HG02571 (cell line): ENCODE measurements at regions not wholly inside any gene's neighbourhood (a gene's known extent, or its start where the extent isn't known, plus 50 kb on each side); places are given as distances from the start of the nearest gene placed in this dataset.

ENCODE experiments used
- ATAC-seq: cut with Tn5 transposase; IDR thresholded peaks from one replicate; pipeline ENCODE4 v1.9.1; 2021; ENCODE audit warnings: mild to moderate bottlenecking, moderate library complexity; ENCODE audit not compliant: unreplicated experiment

DNA sequence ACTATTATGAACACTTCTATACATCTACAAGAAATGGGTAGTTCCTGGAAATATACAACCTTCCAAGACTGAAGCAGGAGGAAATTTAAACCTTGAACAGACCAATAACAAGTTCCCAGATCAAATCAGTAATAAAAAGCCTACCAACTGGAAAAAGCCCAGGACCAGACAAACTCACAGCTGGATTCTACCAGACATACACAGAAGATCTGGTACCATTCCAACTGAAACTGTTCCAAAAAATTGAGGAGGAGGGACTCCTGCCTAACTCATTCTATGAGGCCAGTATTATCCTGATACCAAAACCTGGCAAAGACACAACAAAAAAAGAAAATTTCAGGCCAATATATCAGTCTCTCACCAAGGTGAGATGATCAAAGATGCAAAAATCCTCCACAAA, 189.4 kb downstream of the RPS29 start:
- no peak for ATAC-seq

DNA sequence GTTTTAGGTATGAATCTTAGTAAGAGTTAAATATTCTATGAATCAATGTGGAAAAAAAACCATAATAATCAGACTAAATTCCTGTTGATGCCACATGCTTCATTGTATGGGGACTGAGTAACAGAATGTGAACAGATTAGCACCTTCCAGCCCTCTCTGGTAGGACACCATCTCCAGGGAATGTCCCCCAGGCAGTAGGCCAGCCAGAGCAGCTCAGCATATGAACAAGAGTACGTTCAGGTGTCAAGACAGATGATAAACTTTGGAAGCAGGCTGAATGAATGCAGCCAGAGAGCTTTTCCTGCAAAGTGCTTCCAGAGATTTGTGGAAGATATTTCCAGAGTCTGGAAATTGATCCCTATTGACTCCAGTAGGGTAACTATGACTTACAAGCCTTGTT, 204.4 kb downstream of the RPS29 start:
- ATAC-seq: no peak

DNA sequence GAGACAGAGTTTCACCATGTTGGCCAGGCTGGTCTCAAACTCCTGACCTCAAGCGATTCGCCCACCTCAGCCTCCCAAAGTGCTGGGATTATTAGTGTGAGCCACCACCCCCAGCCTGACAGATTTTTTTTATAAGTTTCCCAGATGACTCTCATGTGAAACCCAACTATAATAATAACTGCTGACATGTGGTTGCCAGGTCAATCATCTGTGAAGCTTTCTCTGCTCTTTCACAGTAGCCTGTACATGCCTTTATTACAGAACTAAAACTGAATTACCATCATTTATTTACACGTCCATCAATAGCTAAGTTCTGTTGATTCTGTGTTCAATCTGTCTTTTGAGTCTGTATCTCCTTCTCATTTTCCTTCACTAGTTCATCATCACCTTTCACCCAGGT, 218.5 kb downstream of the RPS29 start:
- ATAC-seq: no peak

DNA sequence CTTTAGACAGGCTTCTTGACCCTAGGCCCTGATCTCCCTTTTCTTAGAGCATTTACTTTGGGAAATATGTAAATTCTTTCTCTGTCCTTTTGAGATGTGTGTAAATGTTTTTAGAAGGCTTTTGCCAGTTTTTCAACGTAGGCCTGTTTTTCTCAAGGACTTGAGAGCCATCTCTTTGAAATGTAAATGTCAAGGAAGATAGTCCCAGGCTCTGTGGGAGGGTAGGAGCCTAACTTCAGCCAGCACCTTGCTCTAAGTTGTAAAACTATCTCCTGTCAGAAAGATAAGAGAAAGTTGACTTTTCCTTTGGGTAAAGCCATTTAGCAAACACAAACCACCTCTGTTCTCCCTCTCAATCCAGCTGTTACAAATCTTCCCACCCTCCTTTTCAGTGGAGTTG, 219.8 kb downstream of the RPS29 start:
- ATAC-seq: no peak

- no peak for ATAC-seq
Measured at GRCh38 chr14:49364752-49365117, 221.4 kb downstream of the RPS29 start.

GRCh38 chr14:49363821-49364751, 222.1 kb downstream of the RPS29 start:
- no peak for ATAC-seq

DNA sequence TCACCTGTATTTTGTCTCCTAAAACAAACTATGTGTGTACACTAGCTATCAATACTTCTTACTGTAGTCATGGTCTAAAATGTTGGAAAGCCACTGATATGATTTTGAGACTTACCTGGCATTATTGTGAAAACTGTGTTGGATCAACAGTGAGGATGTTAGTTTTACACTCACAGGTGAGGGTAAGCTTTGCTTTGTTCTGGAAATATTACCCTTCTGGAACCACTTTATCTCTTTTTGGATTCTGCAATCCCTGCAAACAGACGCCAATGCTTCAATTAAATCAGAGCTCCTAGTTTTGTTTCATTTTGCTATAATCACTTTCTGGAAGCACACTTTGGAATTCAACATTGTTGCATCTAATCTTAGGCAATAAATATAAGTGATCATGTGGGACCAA, 223.3 kb downstream of the RPS29 start:
- ATAC-seq: no peak

GRCh38 chr14:49339130-49339529, 247.1 kb downstream of the RPS29 start:
- no peak for ATAC-seq

DNA sequence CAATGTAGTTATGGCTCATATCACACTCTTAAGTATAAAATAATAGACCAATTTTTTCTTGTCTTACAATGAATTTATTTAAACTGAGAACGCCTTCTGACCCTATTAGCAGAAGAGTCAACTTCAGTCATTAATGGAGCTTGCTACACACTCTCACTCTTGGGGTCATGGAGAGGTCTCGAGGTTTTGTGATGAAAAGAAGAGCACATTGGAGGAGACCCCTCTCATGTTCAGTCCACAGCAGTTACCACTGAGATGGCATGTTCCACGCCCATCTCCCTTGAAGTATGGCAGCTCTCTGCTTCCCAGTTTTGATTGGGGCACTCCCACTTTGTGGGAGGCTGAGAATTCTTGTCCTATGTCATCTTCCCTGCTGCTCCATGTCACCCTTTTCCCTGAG, 266.4 kb downstream of the RPS29 start:
- ATAC-seq: no peak

DNA sequence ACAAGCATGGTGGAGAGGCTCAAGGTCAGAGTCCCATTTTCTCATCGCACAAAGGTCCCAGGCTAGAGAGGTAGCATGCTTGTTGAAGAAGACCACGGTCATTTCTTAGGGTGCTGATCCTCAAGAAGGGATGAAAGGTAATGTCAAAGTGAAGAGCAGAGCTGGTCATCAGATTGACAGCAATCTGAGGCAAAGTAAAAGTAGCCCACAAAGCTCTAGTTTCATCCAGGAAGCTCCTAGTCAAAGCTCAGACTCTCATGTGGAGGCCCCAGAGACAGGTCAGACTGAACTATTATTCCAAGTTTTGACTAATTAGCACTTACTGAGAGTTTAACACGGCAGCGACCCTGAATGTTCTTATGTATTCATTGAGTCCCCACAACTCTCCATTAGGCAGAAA, 270.6 kb downstream of the RPS29 start:
- ATAC-seq: no peak

- no peak for ATAC-seq
Measured at GRCh38 chr14:49314737-49315136, 271.4 kb downstream of the RPS29 start.

GRCh38 chr14:49313108-49313507, 273.1 kb downstream of the RPS29 start:
- no peak for ATAC-seq

DNA sequence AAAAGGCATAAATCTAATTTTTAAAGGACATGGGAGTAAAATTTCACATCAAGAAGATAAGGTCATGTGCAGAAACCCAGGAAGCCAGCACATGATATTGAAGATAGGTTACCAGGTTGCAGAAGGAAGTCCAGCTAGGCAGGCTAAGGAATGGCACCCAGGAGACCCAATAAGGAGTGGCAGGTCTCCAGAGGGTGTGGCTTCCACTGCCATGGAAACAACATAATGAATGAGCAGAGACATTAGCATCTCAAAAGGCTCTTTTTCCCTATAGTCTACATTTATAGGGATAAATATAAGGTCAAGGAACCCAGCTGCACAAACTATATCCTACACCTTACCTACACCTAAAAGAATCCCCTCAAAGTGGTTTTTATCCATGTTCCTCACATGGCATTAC, 275.9 kb downstream of the RPS29 start:
- no peak for ATAC-seq

DNA sequence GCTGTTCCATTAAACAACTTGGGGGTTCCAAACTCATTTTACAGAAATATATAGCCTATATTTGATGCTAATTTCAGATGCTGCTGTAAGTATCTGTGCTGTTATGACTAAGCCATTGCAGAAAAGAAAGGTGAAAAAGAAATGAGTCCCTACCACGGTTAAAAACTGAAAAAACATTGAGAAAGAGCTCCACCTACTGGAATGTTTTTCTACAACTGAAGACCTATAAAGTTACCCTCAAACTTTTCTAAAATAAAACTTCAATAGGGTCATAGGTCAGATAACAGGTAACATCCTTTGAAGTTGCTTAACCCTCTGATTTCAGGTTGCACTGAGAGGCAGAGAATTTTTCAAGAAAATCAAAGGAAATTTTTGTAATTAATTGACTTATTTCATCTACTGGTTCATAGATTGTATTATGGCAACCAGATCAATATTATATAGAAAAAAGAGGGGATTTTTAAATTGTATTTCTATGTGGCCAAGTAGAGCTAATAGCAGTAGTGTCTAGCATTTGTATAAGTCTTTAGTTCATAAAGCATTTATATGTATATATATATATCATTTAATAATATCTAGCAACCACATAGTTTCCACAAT, 279.9 kb downstream of the RPS29 start:
- ATAC-seq: peak; percentile 59

DNA sequence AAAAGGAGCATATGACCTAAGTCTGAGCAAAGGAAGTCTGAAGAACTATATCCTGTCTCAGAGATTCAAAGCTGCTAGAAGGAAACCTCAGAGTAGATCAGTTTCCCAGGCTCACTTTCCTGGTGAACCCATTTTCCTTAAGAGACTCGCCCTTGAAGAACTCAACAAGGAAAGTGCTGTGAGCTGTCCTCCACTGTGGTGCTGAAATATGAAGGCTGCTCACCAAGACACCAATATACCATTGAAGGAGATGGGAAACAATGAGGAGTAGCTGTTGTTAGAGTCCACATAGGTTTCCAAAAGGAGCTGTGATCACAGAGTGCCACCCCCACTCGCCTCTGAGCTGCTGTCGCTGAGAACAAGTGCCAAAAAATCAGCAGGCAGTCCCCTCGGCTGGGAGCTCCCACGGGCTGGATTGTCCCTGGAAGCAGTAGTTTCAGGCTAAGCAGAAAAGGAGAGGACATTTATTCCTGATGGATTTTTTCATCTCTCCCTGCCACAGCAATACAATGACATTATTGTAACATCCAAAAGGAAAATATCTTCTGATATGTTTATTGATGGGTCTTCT, 282.1 kb downstream of the RPS29 start:
- ATAC-seq: no peak

DNA sequence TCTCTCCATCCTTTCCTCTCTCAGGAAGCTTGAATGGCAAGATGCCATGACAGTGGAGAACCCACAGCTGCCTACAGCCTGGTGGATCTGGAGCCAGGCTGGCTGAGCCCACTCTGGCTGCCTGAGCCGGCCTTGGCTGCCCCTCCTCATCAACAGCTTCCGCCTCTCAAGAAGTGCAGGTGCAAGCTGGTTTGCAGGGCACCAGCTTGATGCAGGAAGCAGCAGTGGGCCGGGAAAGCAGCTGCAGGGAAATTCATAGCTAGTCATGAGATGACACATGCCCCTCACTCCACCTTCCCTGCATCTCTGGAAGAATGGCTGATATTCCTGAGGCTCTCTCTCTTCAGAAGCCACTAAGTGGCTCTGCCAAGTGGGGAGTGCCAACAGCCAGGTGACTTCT, 289.1 kb downstream of the RPS29 start:
- no peak for ATAC-seq

- ATAC-seq: no peak
Measured at GRCh38 chr14:49294621-49295148, 291.5 kb downstream of the RPS29 start.

- ATAC-seq: no peak
Measured at GRCh38 chr14:49287004-49287403, 299.2 kb downstream of the RPS29 start.

GRCh38 chr14:49286257-49286983, 299.8 kb downstream of the RPS29 start:
- ATAC-seq: no peak

GRCh38 chr14:49280566-49280965, 305.6 kb downstream of the RPS29 start:
- no peak for ATAC-seq

DNA sequence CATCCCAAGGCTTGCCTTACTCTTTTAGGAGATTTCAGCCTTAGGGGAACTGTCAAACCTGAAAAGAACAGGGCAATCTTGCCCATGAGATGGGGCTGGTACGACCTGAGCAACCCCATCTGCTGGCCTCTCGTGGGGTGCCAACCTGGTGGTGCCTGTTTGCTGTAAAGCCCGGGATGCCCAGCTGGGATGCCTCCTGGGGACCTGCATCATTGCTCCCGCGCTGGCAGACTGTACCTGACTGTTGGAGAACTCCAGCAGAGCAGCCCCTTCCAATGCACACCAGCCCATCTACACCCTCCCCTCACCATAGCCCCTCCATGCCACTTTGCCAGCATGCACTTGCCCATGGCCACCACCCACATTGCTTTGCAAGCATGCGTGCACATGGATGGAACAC, 335.7 kb downstream of the RPS29 start:
- no peak for ATAC-seq
